Gastroesophageal sphincter (tissue), 3 donors: ENCODE measurements at regions not wholly inside any gene's neighbourhood (a gene's known extent, or its start where the extent isn't known, plus 50 kb on each side); places are given as distances from the start of the nearest gene placed in this dataset.

ENCODE experiments used
- CTCF ChIP-seq, 4 experiments: fragments of 200-600 bp in 2 of 4; fragments of 450-650 bp in 2 of 4; sonication (generic) in 1 of 4; IDR thresholded peaks; one replicate each; pipeline ENCODE4 v1.5.1; 2017 to 2019; ENCODE audit warnings: antibody characterized with exemption in 4 of 4, mild to moderate bottlenecking in 2 of 4, moderate library complexity in 2 of 4
- POLR2A ChIP-seq, 2 donors: fragments of 450-650 bp; IDR thresholded peaks; one replicate each; pipeline ENCODE4 v1.6.1; 2017; ENCODE audit warnings: antibody characterized with exemption in 2 of 2, mild to moderate bottlenecking in 2 of 2, moderate library complexity in 1 of 2
- POLR2AphosphoS5 ChIP-seq: sonication (generic); formaldehyde crosslinking; IDR thresholded peaks from one replicate; pipeline ENCODE4 v1.6.1; 2017; ENCODE audit warnings: antibody characterized with exemption

DNA sequence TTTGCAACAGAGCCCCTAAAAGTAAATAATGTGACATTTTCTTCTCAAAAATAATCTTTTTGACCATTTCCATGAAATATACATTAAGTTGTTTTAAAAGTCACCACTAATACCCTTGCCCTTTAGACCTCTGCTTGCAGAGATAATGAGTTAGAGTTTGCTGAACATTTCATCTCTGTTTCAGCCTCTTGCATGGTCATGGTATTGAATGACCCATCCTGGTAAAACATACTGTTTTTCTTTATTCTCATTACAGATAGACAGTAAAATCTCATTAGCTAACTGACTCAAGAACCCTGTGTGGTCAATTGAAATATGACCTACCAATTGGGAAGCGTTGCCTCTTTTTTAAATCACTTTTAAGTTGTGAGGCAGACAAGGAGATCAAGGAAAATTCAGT lies 916.7 kb downstream of the PDHA2 start:
- TF ChIP-seq CTCF (IDR thresholded peaks at IDR 0.05) (no peak), POLR2A (IDR thresholded peaks at IDR 0.05) (no peak), POLR2AphosphoS5 (no peak)
